ENCODE measurements at regions not wholly inside any gene's neighbourhood (a gene's known extent, or its start where the extent isn't known, plus 50 kb on each side); places are given as distances from the start of the nearest gene placed in this dataset.

DNA sequence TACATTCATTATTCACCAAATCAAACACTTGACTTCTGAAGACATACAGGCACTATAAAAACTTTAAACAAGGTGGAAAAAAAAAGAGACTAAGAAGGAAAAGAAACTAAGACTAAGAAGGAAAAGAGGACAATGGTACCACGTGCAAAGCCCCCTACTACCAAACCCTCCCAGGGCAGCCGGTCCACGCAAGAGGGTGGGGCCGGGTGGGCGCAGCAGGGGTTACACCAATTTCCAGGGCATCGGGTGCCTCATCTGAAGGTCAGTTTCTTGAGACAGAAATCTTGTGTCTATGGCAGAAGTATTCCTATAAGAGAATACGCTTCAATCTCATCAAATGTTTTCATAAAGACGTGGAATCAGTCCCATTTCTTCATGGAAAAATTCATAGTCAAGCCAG is 131.5 kb downstream of the NUFIP1 start (continued):
- TF ChIP-seq NFATC3 (CRISPR knock-in tag; IDR thresholded peaks at IDR 0.05) (no peak), ZNF530 (CRISPR knock-in tag; IDR thresholded peaks at IDR 0.05; ENCODE audit: low read depth) (no peak), ZNF564 (CRISPR knock-in tag; IDR thresholded peaks at IDR 0.05) (no peak), ZBTB42 (CRISPR knock-in tag; IDR thresholded peaks at IDR 0.05) (no peak), TP53 (CRISPR knock-in tag; conservative IDR thresholded peaks at IDR 0.05) (no peak), NKX3-1 (CRISPR knock-in tag; IDR thresholded peaks at IDR 0.05) (no peak), POLR2G (IDR thresholded peaks at IDR 0.05; ENCODE audit: low read depth, low read length) (no peak)
- TF ChIP-seq, protein P1, sequence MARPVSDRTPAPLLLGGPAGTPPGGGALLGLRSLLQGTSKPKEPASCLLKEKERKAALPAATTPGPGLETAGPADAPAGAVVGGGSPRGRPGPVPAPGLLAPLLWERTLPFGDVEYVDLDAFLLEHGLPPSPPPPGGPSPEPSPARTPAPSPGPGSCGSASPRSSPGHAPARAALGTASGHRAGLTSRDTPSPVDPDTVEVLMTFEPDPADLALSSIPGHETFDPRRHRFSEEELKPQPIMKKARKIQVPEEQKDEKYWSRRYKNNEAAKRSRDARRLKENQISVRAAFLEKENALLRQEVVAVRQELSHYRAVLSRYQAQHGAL (CRISPR knock-in tag; IDR thresholded peaks at IDR 0.05; ENCODE audit: not compliant biosample characterization): no peak
- TF ChIP-seq, protein P2, sequence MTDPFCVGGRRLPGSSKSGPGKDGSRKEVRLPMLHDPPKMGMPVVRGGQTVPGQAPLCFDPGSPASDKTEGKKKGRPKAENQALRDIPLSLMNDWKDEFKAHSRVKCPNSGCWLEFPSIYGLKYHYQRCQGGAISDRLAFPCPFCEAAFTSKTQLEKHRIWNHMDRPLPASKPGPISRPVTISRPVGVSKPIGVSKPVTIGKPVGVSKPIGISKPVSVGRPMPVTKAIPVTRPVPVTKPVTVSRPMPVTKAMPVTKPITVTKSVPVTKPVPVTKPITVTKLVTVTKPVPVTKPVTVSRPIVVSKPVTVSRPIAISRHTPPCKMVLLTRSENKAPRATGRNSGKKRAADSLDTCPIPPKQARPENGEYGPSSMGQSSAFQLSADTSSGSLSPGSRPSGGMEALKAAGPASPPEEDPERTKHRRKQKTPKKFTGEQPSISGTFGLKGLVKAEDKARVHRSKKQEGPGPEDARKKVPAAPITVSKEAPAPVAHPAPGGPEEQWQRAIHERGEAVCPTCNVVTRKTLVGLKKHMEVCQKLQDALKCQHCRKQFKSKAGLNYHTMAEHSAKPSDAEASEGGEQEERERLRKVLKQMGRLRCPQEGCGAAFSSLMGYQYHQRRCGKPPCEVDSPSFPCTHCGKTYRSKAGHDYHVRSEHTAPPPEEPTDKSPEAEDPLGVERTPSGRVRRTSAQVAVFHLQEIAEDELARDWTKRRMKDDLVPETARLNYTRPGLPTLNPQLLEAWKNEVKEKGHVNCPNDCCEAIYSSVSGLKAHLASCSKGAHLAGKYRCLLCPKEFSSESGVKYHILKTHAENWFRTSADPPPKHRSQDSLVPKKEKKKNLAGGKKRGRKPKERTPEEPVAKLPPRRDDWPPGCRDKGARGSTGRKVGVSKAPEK (CRISPR knock-in tag; IDR thresholded peaks at IDR 0.05; ENCODE audit: borderline replicate concordance): no peak
- TF ChIP-seq, protein P3, sequence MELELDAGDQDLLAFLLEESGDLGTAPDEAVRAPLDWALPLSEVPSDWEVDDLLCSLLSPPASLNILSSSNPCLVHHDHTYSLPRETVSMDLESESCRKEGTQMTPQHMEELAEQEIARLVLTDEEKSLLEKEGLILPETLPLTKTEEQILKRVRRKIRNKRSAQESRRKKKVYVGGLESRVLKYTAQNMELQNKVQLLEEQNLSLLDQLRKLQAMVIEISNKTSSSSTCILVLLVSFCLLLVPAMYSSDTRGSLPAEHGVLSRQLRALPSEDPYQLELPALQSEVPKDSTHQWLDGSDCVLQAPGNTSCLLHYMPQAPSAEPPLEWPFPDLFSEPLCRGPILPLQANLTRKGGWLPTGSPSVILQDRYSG (CRISPR knock-in tag; IDR thresholded peaks at IDR 0.05): no peak
- TF ChIP-seq, protein P4, sequence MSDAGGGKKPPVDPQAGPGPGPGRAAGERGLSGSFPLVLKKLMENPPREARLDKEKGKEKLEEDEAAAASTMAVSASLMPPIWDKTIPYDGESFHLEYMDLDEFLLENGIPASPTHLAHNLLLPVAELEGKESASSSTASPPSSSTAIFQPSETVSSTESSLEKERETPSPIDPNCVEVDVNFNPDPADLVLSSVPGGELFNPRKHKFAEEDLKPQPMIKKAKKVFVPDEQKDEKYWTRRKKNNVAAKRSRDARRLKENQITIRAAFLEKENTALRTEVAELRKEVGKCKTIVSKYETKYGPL (CRISPR knock-in tag; IDR thresholded peaks at IDR 0.05): no peak
- TF ChIP-seq, protein P5, sequence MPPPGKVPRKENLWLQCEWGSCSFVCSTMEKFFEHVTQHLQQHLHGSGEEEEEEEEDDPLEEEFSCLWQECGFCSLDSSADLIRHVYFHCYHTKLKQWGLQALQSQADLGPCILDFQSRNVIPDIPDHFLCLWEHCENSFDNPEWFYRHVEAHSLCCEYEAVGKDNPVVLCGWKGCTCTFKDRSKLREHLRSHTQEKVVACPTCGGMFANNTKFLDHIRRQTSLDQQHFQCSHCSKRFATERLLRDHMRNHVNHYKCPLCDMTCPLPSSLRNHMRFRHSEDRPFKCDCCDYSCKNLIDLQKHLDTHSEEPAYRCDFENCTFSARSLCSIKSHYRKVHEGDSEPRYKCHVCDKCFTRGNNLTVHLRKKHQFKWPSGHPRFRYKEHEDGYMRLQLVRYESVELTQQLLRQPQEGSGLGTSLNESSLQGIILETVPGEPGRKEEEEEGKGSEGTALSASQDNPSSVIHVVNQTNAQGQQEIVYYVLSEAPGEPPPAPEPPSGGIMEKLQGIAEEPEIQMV (CRISPR knock-in tag; IDR thresholded peaks at IDR 0.05; ENCODE audit: low read depth): no peak
- TF ChIP-seq, protein P6, sequence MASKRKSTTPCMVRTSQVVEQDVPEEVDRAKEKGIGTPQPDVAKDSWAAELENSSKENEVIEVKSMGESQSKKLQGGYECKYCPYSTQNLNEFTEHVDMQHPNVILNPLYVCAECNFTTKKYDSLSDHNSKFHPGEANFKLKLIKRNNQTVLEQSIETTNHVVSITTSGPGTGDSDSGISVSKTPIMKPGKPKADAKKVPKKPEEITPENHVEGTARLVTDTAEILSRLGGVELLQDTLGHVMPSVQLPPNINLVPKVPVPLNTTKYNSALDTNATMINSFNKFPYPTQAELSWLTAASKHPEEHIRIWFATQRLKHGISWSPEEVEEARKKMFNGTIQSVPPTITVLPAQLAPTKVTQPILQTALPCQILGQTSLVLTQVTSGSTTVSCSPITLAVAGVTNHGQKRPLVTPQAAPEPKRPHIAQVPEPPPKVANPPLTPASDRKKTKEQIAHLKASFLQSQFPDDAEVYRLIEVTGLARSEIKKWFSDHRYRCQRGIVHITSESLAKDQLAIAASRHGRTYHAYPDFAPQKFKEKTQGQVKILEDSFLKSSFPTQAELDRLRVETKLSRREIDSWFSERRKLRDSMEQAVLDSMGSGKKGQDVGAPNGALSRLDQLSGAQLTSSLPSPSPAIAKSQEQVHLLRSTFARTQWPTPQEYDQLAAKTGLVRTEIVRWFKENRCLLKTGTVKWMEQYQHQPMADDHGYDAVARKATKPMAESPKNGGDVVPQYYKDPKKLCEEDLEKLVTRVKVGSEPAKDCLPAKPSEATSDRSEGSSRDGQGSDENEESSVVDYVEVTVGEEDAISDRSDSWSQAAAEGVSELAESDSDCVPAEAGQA (IDR thresholded peaks at IDR 0.05; ENCODE audit: low read depth): no peak
- TF ChIP-seq, protein P6 (CRISPR knock-in tag; IDR thresholded peaks at IDR 0.05; ENCODE audit: borderline replicate concordance): no peak
